Activated CD8-positive, alpha-beta memory T cell treated with anti-CD3 and anti-CD28 coated beads for 4 hours (primary cell): ENCODE measurements at regions not wholly inside any gene's neighbourhood (a gene's known extent, or its start where the extent isn't known, plus 50 kb on each side); places are given as distances from the start of the nearest gene placed in this dataset.
A peak's percentile ranks its signal among the peaks of the same experiment; 100 is the strongest.

Experiments
- DNase-seq, 2 donors: peaks; one replicate each; pipeline ENCODE4 v3.0.0-alpha.2; 2020; ENCODE audit warnings: low read depth in 2 of 2

- no peak for DNase-seq
These were observed 347.9 kb downstream of the SEC14L1 start for GRCh38 chr17:77488531-77489238.

- no peak for DNase-seq
These were observed 348.6 kb downstream of the SEC14L1 start for GRCh38 chr17:77489239-77489892.

GRCh38 chr17:77489893-77490255 lies 349.1 kb downstream of the SEC14L1 start:
- no peak for DNase-seq

GRCh38 chr17:77490361-77491183 lies 349.8 kb downstream of the SEC14L1 start:
- DNase-seq, result no peak

GRCh38 chr17:77491921-77492445 lies 351.2 kb downstream of the SEC14L1 start:
- no peak for DNase-seq

- no peak for DNase-seq
These were observed 351.9 kb downstream of the SEC14L1 start for GRCh38 chr17:77492446-77493237.

- DNase-seq, result no peak
These were observed 352.6 kb downstream of the SEC14L1 start for GRCh38 chr17:77493238-77493820.

- DNase-seq, result no peak
These were observed 353.3 kb downstream of the SEC14L1 start for GRCh38 chr17:77493901-77494663.

- peak; percentile 44 to 48 for DNase-seq
These were observed 354.1 kb downstream of the SEC14L1 start for GRCh38 chr17:77494664-77495435.

GRCh38 chr17:77495575-77495974 lies 354.8 kb downstream of the SEC14L1 start:
- DNase-seq, result no peak

GRCh38 chr17:77496401-77496801 lies 355.6 kb downstream of the SEC14L1 start:
- no peak for DNase-seq

- DNase-seq, result no peak
These were observed 356.2 kb downstream of the SEC14L1 start for GRCh38 chr17:77496831-77497577.

- DNase-seq, result no peak
These were observed 356.8 kb downstream of the SEC14L1 start for GRCh38 chr17:77497578-77497934.

- no peak for DNase-seq
These were observed 357.4 kb downstream of the SEC14L1 start for GRCh38 chr17:77498091-77498741.

- DNase-seq, result no peak
These were observed 358.3 kb downstream of the SEC14L1 start for GRCh38 chr17:77498791-77499698.

GRCh38 chr17:77499699-77500435 lies 359.1 kb downstream of the SEC14L1 start:
- DNase-seq, result no peak

- DNase-seq, result no peak
These were observed 360.4 kb downstream of the SEC14L1 start for GRCh38 chr17:77501101-77501566.
